Cardiac muscle cell (in vitro differentiated cells and primary cell): ENCODE measurements at regions not wholly inside any gene's neighbourhood (a gene's known extent, or its start where the extent isn't known, plus 50 kb on each side); places are given as distances from the start of the nearest gene placed in this dataset.

Source experiments
- DNase-seq, 2 donors: peaks; one replicate each; pipeline versions ENCODE4 v3.0.0 to v3.0.0-alpha.2; 2010 to 2017; ENCODE audit warnings: low read depth in 1 of 2, low spot score in 1 of 2
- H3K27ac ChIP-seq: fragments of 200-600 bp; sonication (generic); 2 replicates; pipeline ENCODE4 v1.5.1; 2016
- H3K27me3 ChIP-seq: fragments of 200-600 bp; sonication (generic); 2 replicates; pipeline ENCODE4 v1.6.0; 2016; ENCODE audit warnings: control low read depth
- H3K36me3 ChIP-seq: fragments of 200-600 bp; sonication (generic); 2 replicates; pipeline ENCODE4 v1.5.1; 2016; ENCODE audit warnings: control low read depth
- H3K4me1 ChIP-seq: fragments of 200-600 bp; sonication (generic); 2 replicates; pipeline ENCODE4 v1.8.1; 2017; ENCODE audit warnings: low read depth, mild to moderate bottlenecking, mixed run types
- H3K4me3 ChIP-seq: fragments of 200-600 bp; sonication (generic); 2 replicates; pipeline ENCODE4 v1.5.1; 2016; ENCODE audit warnings: mild to moderate bottlenecking
- H3K9me3 ChIP-seq: fragments of 200-600 bp; sonication (generic); 2 replicates; pipeline ENCODE4 v1.5.1; 2017; ENCODE audit warnings: low read depth, mild to moderate bottlenecking, control low read depth
- CTCF ChIP-seq: IDR thresholded peaks from 2 replicates; pipeline ENCODE4 v1.5.1; 2012; ENCODE audit warnings: low read depth, mild to moderate bottlenecking, low read length

- DNase-seq, result peak in 1 of 2 donors; percentile 28
- H3K4me3 ChIP-seq, result no peak overlapping the region
- H3K27ac ChIP-seq, result no peak overlapping the region
- no peaks in the 10 kb centered on the region for H3K27me3 ChIP-seq
- no peaks in the 10 kb centered on the region for H3K9me3 ChIP-seq
- TF ChIP-seq CTCF, result no peak
- H3K36me3 ChIP-seq, result no peaks in the 10 kb centered on the region
- no peaks in the 10 kb centered on the region for H3K4me1 ChIP-seq
Observed at GRCh38 chr14:53411125-53411524, 258.0 kb upstream of the DDHD1 start.

- H3K27ac ChIP-seq, result no peak overlapping the region
Observed at GRCh38 chr14:53409969-53410368, 256.8 kb upstream of the DDHD1 start.

GRCh38 chr14:53409289-53409688 is 256.2 kb upstream of the DDHD1 start:
- Histone ChIP-seq H3K4me1 (no peaks in the 10 kb centered on the region), H3K36me3 (no peaks in the 10 kb centered on the region), H3K27me3 (no peaks in the 10 kb centered on the region), H3K9me3 (no peaks in the 10 kb centered on the region), H3K4me3 (no peak overlapping the region), H3K27ac (no peak overlapping the region)
- DNase-seq, result no peak
- no peak for TF ChIP-seq CTCF

More at GRCh38 chr14:53409969-53410368, 256.8 kb upstream of the DDHD1 start:
- H3K36me3 ChIP-seq, result no peaks in the 10 kb centered on the region
- H3K27me3 ChIP-seq, result no peaks in the 10 kb centered on the region
- no peaks in the 10 kb centered on the region for H3K9me3 ChIP-seq
- no peak overlapping the region for H3K4me3 ChIP-seq
- no peak for DNase-seq
- TF ChIP-seq CTCF, result no peak
- H3K4me1 ChIP-seq, result no peaks in the 10 kb centered on the region

GRCh38 chr14:53408175-53408879 is 255.2 kb upstream of the DDHD1 start:
- no peaks in the 10 kb centered on the region for H3K27me3 ChIP-seq
- H3K9me3 ChIP-seq, result no peaks in the 10 kb centered on the region

GRCh38 chr14:53406519-53406918 is 253.4 kb upstream of the DDHD1 start:
- H3K9me3 ChIP-seq, result no peaks in the 10 kb centered on the region
- H3K36me3 ChIP-seq, result no peaks in the 10 kb centered on the region
- no peak overlapping the region for H3K27ac ChIP-seq
- no peak for DNase-seq
- no peak overlapping the region for H3K4me3 ChIP-seq
- no peak for TF ChIP-seq CTCF
- no peaks in the 10 kb centered on the region for H3K27me3 ChIP-seq
- no peaks in the 10 kb centered on the region for H3K4me1 ChIP-seq

More at GRCh38 chr14:53408175-53408879, 255.2 kb upstream of the DDHD1 start:
- Histone ChIP-seq H3K36me3 (no peaks in the 10 kb centered on the region), H3K4me3 (no peak overlapping the region), H3K27ac (no peak overlapping the region), H3K4me1 (no peaks in the 10 kb centered on the region)
- no peak for DNase-seq
- TF ChIP-seq CTCF, result no peak
